Mesothelial cell of epicardium (in vitro differentiated cells): ENCODE measurements at regions not wholly inside any gene's neighbourhood (a gene's known extent, or its start where the extent isn't known, plus 50 kb on each side); places are given as distances from the start of the nearest gene placed in this dataset.

Source experiments
- DNase-seq, 2 experiments: peaks; one replicate each; pipeline ENCODE4 v3.0.0; 2021; ENCODE audit warnings: low spot score in 2 of 2; ENCODE audit not compliant: unreplicated experiment in 2 of 2
- H3K27ac Mint-ChIP-seq: 2 replicates; pipeline ENCODE4 v1.8.0; 2021; ENCODE audit warnings: mixed read lengths
- H3K27me3 Mint-ChIP-seq: 2 replicates; pipeline ENCODE4 v1.8.0; 2021; ENCODE audit warnings: low read depth, mixed read lengths
- H3K36me3 Mint-ChIP-seq: 2 replicates; pipeline ENCODE4 v1.8.0; 2021; ENCODE audit warnings: mixed read lengths
- H3K4me1 Mint-ChIP-seq: 2 replicates; pipeline ENCODE4 v1.8.0; 2021; ENCODE audit warnings: mixed read lengths
- H3K4me3 Mint-ChIP-seq: 2 replicates; pipeline ENCODE4 v1.8.0; 2021; ENCODE audit warnings: mild to moderate bottlenecking, moderate library complexity, mixed read lengths
- H3K9me3 Mint-ChIP-seq: 2 replicates; pipeline ENCODE4 v1.8.0; 2021; ENCODE audit warnings: mixed read lengths
- TF ChIP-seq, protein P1 (sequence below): fragments of 200-600 bp; sonication (generic); IDR thresholded peaks from one replicate; pipeline ENCODE4 v1.5.0; 2021; ENCODE audit warnings: antibody characterized with exemption; ENCODE audit not compliant: unreplicated experiment

DNA sequence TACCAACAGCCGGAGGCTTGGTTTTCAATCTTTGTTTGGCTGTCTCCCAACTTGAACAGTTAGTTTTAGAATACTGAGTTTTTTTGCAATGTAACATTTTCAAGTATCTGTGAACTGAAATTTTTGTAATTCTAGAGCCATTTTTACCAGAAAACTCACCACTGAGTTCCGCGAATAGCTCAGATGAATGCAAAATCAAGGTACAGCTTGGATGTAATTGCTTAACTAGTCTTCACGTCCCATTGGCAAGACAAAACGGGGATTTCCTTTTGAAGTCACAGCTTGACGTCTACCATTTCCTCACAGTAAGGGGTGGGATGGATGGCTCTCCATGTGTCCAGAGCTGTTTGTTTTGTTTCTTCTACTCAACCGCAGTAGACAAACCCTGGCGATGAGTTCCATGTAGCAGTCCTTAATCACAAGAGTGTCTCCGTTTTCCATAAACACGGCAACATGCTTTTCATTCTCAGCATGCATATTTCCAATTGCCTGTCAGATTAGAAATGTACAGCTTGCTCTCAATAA lies 55.8 kb upstream of the FGFR2 start:
- no peaks in the 10 kb centered on the region for H3K36me3 Mint-ChIP-seq
- H3K27me3 Mint-ChIP-seq: no peaks in the 10 kb centered on the region
- no peaks in the 10 kb centered on the region for H3K4me1 Mint-ChIP-seq
- no peak overlapping the region for H3K4me3 Mint-ChIP-seq
- TF ChIP-seq, protein P1, sequence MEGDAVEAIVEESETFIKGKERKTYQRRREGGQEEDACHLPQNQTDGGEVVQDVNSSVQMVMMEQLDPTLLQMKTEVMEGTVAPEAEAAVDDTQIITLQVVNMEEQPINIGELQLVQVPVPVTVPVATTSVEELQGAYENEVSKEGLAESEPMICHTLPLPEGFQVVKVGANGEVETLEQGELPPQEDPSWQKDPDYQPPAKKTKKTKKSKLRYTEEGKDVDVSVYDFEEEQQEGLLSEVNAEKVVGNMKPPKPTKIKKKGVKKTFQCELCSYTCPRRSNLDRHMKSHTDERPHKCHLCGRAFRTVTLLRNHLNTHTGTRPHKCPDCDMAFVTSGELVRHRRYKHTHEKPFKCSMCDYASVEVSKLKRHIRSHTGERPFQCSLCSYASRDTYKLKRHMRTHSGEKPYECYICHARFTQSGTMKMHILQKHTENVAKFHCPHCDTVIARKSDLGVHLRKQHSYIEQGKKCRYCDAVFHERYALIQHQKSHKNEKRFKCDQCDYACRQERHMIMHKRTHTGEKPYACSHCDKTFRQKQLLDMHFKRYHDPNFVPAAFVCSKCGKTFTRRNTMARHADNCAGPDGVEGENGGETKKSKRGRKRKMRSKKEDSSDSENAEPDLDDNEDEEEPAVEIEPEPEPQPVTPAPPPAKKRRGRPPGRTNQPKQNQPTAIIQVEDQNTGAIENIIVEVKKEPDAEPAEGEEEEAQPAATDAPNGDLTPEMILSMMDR: no peak
- H3K9me3 Mint-ChIP-seq: peaks cover 4% of the 10 kb centered on the region
- DNase-seq: no peak
- H3K27ac Mint-ChIP-seq: no peak overlapping the region

DNA sequence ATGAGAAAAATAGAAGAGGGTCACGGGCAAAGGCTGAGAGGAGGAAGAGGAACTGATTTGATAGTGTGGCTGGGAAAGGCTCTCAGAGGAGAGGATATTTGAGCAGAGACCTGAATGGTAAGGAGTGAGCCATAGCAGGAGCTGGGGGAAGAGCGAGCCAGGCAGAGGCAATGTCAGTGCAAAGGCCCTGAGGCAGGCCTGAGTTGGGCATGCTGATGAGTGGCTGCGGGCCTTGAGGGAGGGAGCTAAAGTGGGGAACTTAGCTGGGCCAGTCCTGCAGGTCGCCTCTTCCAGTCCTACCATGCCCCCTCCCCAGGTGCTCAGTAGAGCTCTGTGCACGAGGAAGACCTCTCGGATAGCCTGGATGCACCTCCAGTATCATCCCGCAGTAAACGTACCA lies 55.4 kb upstream of the FGFR2 start:
- no peaks in the 10 kb centered on the region for H3K36me3 Mint-ChIP-seq
- no peak for DNase-seq
- no peak overlapping the region for H3K27ac Mint-ChIP-seq
- TF ChIP-seq, protein P1: no peak
- peaks cover 4% of the 10 kb centered on the region for H3K9me3 Mint-ChIP-seq
- H3K4me1 Mint-ChIP-seq: no peaks in the 10 kb centered on the region
- H3K4me3 Mint-ChIP-seq: no peak overlapping the region
- peaks cover under 1% of the 10 kb centered on the region for H3K27me3 Mint-ChIP-seq

DNA sequence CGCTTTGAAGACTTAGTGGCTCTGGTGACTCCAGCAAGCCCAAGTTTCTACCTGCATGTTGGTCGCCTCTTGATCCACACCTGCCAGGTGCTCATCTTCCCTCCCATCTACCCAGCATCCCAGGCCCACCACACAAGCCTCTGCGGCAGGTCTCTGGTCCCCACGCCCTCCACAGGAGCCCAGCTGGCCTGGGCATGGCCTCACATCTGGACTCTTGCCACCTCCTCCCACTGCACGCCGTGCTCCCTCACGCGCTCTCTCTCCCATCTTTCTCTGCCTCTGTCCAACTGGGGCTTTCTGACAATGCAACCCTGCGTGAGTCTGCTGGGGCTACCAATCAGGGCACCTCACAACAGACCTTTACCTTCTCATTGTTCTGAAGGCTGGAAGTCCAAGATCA lies 50.2 kb upstream of the FGFR2 start:
- Mint-ChIP-seq H3K9me3 (peaks cover 4% of the 10 kb centered on the region), H3K27me3 (peaks cover 3% of the 10 kb centered on the region), H3K36me3 (no peaks in the 10 kb centered on the region), H3K4me1 (no peaks in the 10 kb centered on the region), H3K27ac (no peak overlapping the region), H3K4me3 (no peak overlapping the region)
- TF ChIP-seq, protein P1: no peak
- DNase-seq: no peak

DNA sequence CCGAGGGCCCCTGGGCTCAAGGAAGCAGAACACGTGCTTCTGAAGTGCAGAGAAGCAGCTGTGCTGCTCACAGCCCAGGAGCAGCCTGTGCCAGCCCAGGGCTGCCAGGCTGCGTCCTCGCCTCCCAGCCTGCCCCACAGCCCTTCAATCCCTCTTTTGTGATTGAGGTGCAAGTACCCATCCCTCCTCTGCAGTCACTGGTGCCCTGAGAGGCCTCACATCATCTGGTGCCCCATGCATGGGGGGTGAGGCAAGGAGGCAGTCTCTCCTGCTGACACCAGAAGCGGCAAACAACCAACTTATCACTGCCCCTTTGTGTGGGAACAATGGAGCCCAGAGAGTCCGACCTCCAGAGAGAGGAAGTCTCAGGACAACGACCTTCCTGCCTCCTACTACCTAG lies 49.8 kb upstream of the FGFR2 start:
- Mint-ChIP-seq H3K36me3 (no peaks in the 10 kb centered on the region), H3K27ac (no peak overlapping the region), H3K9me3 (peaks cover 4% of the 10 kb centered on the region), H3K27me3 (peaks cover 3% of the 10 kb centered on the region), H3K4me1 (no peaks in the 10 kb centered on the region), H3K4me3 (no peak overlapping the region)
- TF ChIP-seq, protein P1: no peak
- DNase-seq: no peak
